ENCODE measurements at regions not wholly inside any gene's neighbourhood (a gene's known extent, or its start where the extent isn't known, plus 50 kb on each side); places are given as distances from the start of the nearest gene placed in this dataset.

GRCh38 chr10:83801983-83802382 is 337.3 kb upstream of the GHITM start:
- no peak for DNase-seq

DNA sequence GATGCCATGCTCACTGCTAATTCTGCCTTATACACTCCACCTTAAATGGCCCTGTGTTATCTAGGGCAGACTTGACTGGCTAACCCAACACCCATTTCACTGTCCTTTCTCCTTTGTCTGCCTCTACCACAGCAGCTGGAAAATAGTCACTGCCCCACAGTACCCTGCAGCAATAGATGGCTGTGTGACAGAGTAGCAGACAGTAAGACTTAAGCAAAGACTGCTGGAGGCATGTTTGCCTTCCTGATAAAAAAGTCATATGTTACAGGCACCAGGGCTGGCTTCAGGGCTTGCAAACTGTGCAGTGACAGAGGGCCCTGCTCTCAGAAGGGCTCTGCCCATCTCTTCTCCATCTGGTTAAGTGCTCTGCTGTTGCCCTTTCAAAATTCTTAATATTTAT is 332.6 kb upstream of the GHITM start:
- DNase-seq, result no peak

DNA sequence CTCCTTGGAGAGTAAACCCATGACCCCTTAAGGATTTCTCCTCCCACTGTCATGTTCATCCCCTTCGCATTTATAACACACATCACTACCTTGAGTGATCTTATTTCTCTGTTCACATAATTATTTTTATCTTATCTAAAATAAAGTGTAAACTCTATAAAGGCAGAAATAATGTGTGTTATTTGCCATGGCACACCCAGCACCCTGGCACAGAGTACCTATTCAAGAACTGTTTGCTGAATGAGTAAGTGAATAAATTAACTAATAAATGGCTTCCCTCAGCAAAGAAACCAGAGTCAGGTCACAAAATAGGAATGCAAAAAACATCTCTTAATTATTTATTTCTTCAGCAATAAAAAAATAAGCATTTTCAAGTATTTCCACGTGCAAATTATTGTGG is 330.3 kb upstream of the GHITM start:
- no peak for DNase-seq

- no peak for DNase-seq
These were observed 322.4 kb upstream of the GHITM start for GRCh38 chr10:83816942-83817341.

- DNase-seq, result no peak
These were observed 321.5 kb upstream of the GHITM start for GRCh38 chr10:83817797-83818196.

DNA sequence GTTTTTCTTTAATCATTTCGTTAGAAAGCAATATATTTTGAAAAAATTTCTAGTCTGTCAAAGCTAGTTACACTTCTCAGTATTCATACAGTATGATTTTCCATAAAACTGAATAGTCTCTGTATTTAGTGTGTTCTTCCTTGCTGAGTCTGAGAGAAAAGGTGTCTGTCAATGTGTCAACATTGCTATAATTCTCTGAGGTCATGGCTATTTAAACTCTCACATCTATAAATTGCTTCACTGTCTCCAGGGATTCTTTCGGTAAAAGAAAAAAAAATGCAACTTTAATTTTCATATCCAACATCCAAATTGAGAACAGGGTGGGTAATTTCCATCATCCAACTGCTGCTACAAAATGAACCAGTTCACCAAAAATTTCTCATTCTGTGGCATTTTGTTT is 319.7 kb upstream of the GHITM start:
- no peak for DNase-seq

DNA sequence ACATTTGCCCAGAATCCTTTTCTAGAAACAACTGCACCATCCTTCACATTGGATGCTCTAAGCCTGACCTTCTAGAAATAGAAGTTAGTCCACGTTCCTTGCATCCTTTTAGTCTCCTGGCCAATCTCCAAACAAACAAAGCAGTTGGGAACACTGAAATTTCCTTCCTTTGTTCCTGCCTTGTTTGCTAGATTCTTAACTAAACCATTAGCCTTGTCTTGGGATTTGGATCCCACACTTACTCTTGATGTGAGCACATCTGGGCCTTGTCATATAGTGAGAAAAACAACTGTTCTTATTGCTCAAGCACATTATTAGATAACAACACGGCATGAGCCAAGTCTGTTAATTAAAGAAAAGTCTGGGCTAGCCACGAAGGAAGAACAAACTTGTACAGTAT is 319.3 kb upstream of the GHITM start:
- DNase-seq, result no peak

- DNase-seq, result no peak
These were observed 315.2 kb upstream of the GHITM start for GRCh38 chr10:83824099-83824498.

DNA sequence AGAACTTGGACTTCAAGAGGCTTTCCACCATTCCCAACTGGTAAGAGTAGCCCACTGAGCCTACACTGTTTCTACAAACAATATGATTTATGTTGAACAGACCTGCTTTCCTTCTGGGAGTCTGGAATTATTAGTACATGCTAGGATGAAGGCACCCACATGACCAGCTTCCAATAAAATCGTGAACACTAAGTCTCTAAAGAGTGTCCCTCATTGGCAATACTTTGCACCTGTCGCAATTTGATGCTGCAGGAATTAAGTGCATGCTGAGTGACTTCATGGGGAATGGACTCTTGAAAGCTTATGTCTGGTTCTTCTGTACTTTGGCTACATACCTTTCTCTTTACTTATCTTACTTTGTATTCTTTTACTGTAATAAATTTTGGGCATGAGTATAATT is 305.2 kb upstream of the GHITM start:
- no peak for DNase-seq

GRCh38 chr10:83835945-83836745 is 303.2 kb upstream of the GHITM start:
- DNase-seq, result peak; percentile 6

DNA sequence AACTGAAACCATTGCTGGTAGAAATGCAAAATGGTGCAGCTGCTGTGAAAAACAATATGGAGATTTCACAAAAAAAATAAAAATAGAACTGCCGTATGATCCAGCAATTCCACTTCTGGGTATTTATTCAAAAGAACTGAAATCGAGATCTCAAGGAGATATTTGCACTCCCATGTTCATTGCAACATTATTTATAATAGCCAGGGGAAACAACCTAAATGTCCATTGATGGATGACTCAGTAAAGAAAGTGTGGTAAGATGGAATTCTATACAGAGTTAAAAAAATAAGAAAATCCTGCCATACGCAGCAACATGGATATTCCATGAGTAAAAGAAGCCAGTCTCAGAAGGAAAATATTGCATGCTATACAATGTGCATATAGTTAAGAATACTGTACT is 290.6 kb upstream of the GHITM start:
- no peak for DNase-seq

DNA sequence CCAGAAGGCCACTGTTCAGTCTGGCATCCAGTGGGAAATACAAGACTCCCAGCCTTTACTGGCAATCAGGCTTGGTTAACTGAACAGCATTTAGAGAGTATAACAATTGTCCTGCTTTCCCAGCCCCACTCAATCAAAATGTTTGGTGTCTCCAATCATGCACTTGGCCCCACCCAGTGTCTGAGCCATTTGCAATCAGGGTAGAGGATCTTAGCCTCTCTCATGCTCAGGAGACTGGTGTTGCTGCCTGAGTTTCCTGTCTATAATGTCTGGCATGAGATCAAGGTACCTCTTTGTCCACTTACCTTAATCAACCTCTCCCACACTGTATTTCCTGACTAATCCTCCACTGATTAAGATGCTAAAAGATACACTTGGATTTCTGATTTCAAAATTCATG is 290.2 kb upstream of the GHITM start:
- no peak for DNase-seq

GRCh38 chr10:83852146-83852545 is 287.2 kb upstream of the GHITM start:
- no peak for DNase-seq

GRCh38 chr10:83862723-83863122 is 276.6 kb upstream of the GHITM start:
- DNase-seq, result peak; percentile 6

GRCh38 chr10:83863283-83863966 is 275.9 kb upstream of the GHITM start:
- DNase-seq, result no peak

DNA sequence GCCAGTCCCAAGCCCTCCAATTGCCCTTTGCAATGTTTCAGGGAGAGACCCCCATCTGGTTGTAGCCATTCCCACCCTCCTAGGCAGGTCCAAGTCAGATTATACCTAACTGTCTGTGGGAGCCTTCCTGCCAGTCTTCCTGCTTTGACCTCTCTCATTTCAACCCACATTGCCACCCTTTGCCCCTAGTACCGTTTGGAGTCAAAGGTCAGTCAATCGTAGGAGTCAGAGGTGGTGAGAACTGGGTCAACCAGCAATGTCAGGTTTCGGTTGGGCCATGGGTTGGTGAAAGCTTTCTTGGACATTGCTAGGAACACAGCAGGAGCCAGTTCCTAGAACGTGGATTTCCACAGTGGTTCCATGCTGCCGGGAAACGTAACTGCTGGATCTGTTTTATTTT is 269.4 kb upstream of the GHITM start:
- no peak for DNase-seq

DNA sequence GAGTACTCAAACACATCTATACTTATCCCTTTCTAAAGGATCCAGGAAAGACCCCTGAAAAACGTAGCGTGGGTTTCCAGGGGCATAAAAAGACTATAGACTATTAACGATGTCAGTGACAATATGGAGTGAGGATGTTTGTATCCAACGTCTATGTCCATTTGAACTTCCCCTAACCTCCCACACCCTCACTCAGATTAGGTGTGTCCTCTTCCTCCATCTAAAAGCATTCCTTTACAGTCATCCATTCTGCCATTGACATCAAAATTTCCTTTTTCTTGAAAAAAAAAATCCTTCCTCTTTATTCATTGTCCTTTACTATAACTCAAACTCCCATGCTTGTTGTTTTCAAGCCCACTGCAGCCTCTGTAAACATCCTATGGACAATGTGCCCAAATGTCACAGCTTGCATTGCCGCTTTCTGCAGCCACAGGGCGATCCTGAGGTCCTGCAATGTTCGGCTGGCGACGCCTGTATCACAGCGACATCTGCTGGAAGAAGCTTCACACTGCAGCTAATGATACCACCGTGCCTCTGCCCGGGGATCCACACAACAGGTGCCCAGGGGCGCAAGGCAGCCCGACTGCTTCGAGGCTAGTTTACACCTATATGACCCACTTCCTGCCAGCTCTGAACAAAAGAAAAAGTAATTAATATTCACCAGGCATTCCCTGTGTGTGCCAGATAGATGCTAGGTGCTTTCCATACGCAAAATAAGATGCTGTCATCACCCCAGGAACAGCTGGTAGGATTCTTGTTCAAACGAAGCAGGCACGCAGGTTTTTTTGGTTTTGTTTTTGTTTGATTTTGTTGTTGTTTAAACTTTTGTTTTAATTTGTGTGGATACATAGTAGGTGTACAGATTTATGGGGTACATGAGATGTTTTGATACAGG is 267.9 kb upstream of the GHITM start:
- peak; percentile 70 for DNase-seq

DNA sequence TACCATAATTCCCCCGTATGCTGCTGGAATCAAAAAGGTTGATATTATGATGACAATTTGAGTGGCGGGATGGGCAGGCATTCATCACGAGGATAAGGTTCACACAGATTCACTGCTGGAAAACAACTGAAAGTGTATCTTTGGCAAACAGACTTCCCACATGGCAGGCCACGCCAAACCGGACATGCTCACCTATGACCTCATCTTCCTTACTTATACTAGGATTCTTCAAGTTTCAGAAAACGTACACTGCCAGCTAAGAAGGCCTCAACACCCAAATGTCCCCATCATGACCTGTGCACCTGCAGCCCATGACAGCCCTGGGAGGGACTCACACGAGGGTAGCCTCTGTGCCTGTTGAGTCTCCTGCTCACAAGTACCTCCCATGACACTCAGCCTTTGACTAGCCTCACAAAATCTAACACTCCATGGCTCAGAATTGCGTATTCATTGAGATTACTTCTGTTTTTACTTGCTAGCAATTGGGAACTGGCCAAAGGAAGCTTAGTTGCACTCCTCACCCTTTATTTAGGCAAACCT is 259.0 kb upstream of the GHITM start:
- no peak for DNase-seq

GRCh38 chr10:83881661-83882060 is 257.6 kb upstream of the GHITM start:
- DNase-seq, result no peak

GRCh38 chr10:83886871-83887270 is 252.4 kb upstream of the GHITM start:
- DNase-seq, result peak; percentile 24

GRCh38 chr10:83892737-83893136 is 246.6 kb upstream of the GHITM start:
- DNase-seq, result no peak

DNA sequence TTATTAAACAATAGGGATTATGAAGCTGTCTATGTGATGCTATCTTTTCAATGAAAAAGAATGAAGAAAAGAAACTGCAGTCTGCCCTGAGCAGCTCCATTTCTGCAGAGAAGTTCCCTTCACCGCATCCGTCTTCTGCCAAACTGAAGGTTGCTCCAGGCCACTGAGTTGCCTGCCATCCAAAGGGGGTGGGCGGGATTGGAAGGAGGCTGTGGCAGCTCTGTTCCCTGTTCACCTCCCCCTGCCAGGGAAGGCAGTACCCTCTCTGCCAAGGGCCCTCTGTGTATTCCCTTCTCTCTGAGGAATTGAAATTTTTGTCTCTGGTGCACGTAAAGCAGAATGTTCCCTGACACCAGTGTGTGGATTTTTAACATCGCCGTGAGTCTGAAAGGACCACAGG is 243.1 kb upstream of the GHITM start:
- DNase-seq, result no peak

- no peak for DNase-seq
These were observed 241.7 kb upstream of the GHITM start for GRCh38 chr10:83897626-83898025.
